ENCODE measurements at regions not wholly inside any gene's neighbourhood (a gene's known extent, or its start where the extent isn't known, plus 50 kb on each side); places are given as distances from the start of the nearest gene placed in this dataset.
A peak's percentile ranks its signal among the peaks of the same experiment; 100 is the strongest.
"Not testable (repeated sequence)": the region's sequence is repeated elsewhere in the genome, so short reads cannot be mapped to it uniquely, and the experiment has no call there.

DNA sequence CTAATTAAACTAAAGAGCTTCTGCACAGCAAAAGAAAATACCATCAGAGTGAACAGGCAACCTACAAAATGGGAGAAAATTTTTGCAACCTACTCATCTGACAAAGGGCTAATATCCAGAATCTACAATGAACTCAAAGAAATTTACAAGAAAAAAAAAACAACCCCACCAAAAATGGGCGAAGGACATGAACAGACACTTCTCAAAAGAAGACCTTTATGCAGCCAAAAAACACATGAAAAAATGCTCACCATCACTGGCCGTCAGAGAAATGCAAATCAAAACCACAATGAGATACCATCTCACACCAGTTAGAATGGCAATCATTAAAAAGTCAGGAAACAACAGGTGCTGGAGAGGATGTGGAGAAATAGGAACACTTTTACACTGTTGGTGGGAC, 100.7 kb downstream of the GPX5 start:
- H3K9me2 ChIP-seq (replicated peaks; ENCODE audit: low read depth, low read length); H3K79me2 ChIP-seq (ENCODE audit: insufficient read depth, low read length); H4K20me1 ChIP-seq (ENCODE audit: insufficient read depth, low read length, poor library complexity, severe bottlenecking); H3K36me3 ChIP-seq (ENCODE audit: insufficient read depth, low read length); H3F3A ChIP-seq (ENCODE audit: low read depth); H3K4me3 ChIP-seq (ENCODE audit: low read length, poor library complexity, severe bottlenecking); H3K9ac ChIP-seq (ENCODE audit: low read depth, low read length, poor library complexity, severe bottlenecking); H3K9me3 ChIP-seq (ENCODE audit: insufficient read depth, low read depth, low read length); H3K27me3 ChIP-seq (ENCODE audit: insufficient read depth, low read length, poor library complexity, severe bottlenecking); H2AFZ ChIP-seq (ENCODE audit: low read length); H3K4me1 ChIP-seq (ENCODE audit: insufficient read depth, low read length, poor library complexity, severe bottlenecking); H3K4me2 ChIP-seq (ENCODE audit: low read depth, low read length, poor library complexity, severe bottlenecking): not testable (repeated sequence)

GRCh38 chr6:28632326-28632851, 106.7 kb downstream of the GPX5 start:
- no peaks in the 10 kb centered on the region for H3K79me2 ChIP-seq (ENCODE audit: insufficient read depth, low read length)
- H3K4me1 ChIP-seq (ENCODE audit: insufficient read depth, low read length, poor library complexity, severe bottlenecking) = no peaks in the 10 kb centered on the region
- H3K4me2 ChIP-seq (ENCODE audit: low read depth, low read length, poor library complexity, severe bottlenecking) = peak overlapping the region; percentile 1
- no peaks in the 10 kb centered on the region for H3K36me3 ChIP-seq (ENCODE audit: insufficient read depth, low read length)
- no peaks in the 10 kb centered on the region for H3F3A ChIP-seq (ENCODE audit: low read depth)
- no peak overlapping the region for H2AFZ ChIP-seq (ENCODE audit: low read length)
- H3K27me3 ChIP-seq (ENCODE audit: insufficient read depth, low read length, poor library complexity, severe bottlenecking) = no peaks in the 10 kb centered on the region
- H3K9me3 ChIP-seq (ENCODE audit: insufficient read depth, low read depth, low read length) = no peaks in the 10 kb centered on the region
- H3K9me2 ChIP-seq (replicated peaks; ENCODE audit: low read depth, low read length) = no peaks in the 10 kb centered on the region
- no peak overlapping the region for H3K9ac ChIP-seq (ENCODE audit: low read depth, low read length, poor library complexity, severe bottlenecking)
- TF ChIP-seq, protein P1, sequence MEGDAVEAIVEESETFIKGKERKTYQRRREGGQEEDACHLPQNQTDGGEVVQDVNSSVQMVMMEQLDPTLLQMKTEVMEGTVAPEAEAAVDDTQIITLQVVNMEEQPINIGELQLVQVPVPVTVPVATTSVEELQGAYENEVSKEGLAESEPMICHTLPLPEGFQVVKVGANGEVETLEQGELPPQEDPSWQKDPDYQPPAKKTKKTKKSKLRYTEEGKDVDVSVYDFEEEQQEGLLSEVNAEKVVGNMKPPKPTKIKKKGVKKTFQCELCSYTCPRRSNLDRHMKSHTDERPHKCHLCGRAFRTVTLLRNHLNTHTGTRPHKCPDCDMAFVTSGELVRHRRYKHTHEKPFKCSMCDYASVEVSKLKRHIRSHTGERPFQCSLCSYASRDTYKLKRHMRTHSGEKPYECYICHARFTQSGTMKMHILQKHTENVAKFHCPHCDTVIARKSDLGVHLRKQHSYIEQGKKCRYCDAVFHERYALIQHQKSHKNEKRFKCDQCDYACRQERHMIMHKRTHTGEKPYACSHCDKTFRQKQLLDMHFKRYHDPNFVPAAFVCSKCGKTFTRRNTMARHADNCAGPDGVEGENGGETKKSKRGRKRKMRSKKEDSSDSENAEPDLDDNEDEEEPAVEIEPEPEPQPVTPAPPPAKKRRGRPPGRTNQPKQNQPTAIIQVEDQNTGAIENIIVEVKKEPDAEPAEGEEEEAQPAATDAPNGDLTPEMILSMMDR (conservative IDR thresholded peaks at IDR 0.05; ENCODE audit: low read length) = no peak
- TF ChIP-seq EZH2phosphoT487 (IDR thresholded peaks at IDR 0.05; ENCODE audit: borderline replicate concordance) = no peak
- H4K20me1 ChIP-seq (ENCODE audit: insufficient read depth, low read length, poor library complexity, severe bottlenecking) = no peaks in the 10 kb centered on the region
- no peak overlapping the region for H3K4me3 ChIP-seq (ENCODE audit: low read length, poor library complexity, severe bottlenecking)

GRCh38 chr6:28633445-28634215, 107.9 kb downstream of the GPX5 start:
- TF ChIP-seq, protein P1 (conservative IDR thresholded peaks at IDR 0.05; ENCODE audit: low read length) = no peak
- TF ChIP-seq EZH2phosphoT487 (IDR thresholded peaks at IDR 0.05; ENCODE audit: borderline replicate concordance) = no peak
- Histone ChIP-seq H2AFZ (ENCODE audit: low read length) (no peak overlapping the region), H3K9me3 (ENCODE audit: insufficient read depth, low read depth, low read length) (no peaks in the 10 kb centered on the region), H3K9ac (ENCODE audit: low read depth, low read length, poor library complexity, severe bottlenecking) (no peak overlapping the region), H4K20me1 (ENCODE audit: insufficient read depth, low read length, poor library complexity, severe bottlenecking) (no peaks in the 10 kb centered on the region), H3K4me3 (ENCODE audit: low read length, poor library complexity, severe bottlenecking) (no peak overlapping the region), H3K4me2 (ENCODE audit: low read depth, low read length, poor library complexity, severe bottlenecking) (no peak overlapping the region), H3K36me3 (ENCODE audit: insufficient read depth, low read length) (no peaks in the 10 kb centered on the region), H3K79me2 (ENCODE audit: insufficient read depth, low read length) (no peaks in the 10 kb centered on the region), H3F3A (ENCODE audit: low read depth) (no peaks in the 10 kb centered on the region), H3K4me1 (ENCODE audit: insufficient read depth, low read length, poor library complexity, severe bottlenecking) (no peaks in the 10 kb centered on the region), H3K9me2 (replicated peaks; ENCODE audit: low read depth, low read length) (no peaks in the 10 kb centered on the region), H3K27me3 (ENCODE audit: insufficient read depth, low read length, poor library complexity, severe bottlenecking) (no peaks in the 10 kb centered on the region)

DNA sequence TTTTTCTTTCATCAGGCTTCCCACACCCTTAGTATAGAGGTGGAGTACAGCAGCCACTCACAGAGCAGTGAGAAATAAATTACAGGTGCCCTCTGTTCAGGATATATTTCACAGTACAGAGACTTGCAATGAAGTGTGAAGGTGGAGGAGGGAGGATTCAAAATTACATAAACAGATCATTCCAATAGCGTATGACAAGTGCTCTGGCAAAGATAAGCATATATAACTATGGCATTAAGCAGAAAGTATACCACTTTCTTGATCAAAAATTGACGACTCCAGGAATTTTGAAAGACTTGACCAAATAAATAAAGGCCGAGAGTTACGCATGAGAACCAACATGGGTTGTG, 108.7 kb downstream of the GPX5 start:
- H3K79me2 ChIP-seq (ENCODE audit: insufficient read depth, low read length) = no peaks in the 10 kb centered on the region
- H3K4me1 ChIP-seq (ENCODE audit: insufficient read depth, low read length, poor library complexity, severe bottlenecking) = no peaks in the 10 kb centered on the region
- TF ChIP-seq EZH2phosphoT487 (IDR thresholded peaks at IDR 0.05; ENCODE audit: borderline replicate concordance) = no peak
- TF ChIP-seq, protein P1 (conservative IDR thresholded peaks at IDR 0.05; ENCODE audit: low read length) = no peak
- H3K4me3 ChIP-seq (ENCODE audit: low read length, poor library complexity, severe bottlenecking) = no peak overlapping the region
- H4K20me1 ChIP-seq (ENCODE audit: insufficient read depth, low read length, poor library complexity, severe bottlenecking) = no peaks in the 10 kb centered on the region
- no peaks in the 10 kb centered on the region for H3K27me3 ChIP-seq (ENCODE audit: insufficient read depth, low read length, poor library complexity, severe bottlenecking)
- no peak overlapping the region for H3K9ac ChIP-seq (ENCODE audit: low read depth, low read length, poor library complexity, severe bottlenecking)
- no peaks in the 10 kb centered on the region for H3K9me2 ChIP-seq (replicated peaks; ENCODE audit: low read depth, low read length)
- no peaks in the 10 kb centered on the region for H3K36me3 ChIP-seq (ENCODE audit: insufficient read depth, low read length)
- H3F3A ChIP-seq (ENCODE audit: low read depth) = no peaks in the 10 kb centered on the region
- no peak overlapping the region for H3K4me2 ChIP-seq (ENCODE audit: low read depth, low read length, poor library complexity, severe bottlenecking)
- no peaks in the 10 kb centered on the region for H3K9me3 ChIP-seq (ENCODE audit: insufficient read depth, low read depth, low read length)
- no peak overlapping the region for H2AFZ ChIP-seq (ENCODE audit: low read length)
